ENCODE measurements at regions not wholly inside any gene's neighbourhood (a gene's known extent, or its start where the extent isn't known, plus 50 kb on each side); places are given as distances from the start of the nearest gene placed in this dataset.

- no peak for DNase-seq (ENCODE audit: low read depth, low spot score)
- in situ Hi-C loops (cut with HindIII; ENCODE audit: low pct_unique_long_range_greater_than_20kb, low sequenced_read_pairs), result no loop called here
Measured at GRCh38 chr14:42004321-42004720, 397.6 kb downstream of the LRFN5 start.

DNA sequence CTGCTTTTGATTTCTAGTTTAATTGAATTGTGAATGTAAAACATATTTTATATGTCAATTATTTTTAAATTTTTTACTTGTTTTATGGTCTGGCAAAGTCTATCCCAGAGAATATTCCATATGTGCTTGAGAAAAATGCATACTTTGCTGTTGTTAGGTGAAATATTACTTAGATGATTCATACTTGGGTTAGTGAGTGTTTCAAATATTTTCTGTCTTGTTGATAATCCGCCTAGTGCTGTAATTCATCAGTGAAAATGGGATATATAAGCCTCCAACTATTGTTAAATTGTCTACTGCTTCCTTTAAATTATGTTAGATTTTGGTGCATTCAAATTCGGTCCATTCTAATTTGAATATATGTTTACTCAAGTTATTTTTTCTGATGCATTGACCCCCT lies 395.5 kb downstream of the LRFN5 start:
- in situ Hi-C loops (cut with HindIII; ENCODE audit: low pct_unique_long_range_greater_than_20kb, low sequenced_read_pairs), result no loop called here
- no peak for DNase-seq (ENCODE audit: low read depth, low spot score)

GRCh38 chr14:42001431-42001830 lies 394.8 kb downstream of the LRFN5 start:
- in situ Hi-C loops (cut with HindIII; ENCODE audit: low pct_unique_long_range_greater_than_20kb, low sequenced_read_pairs), result no loop called here
- no peak for DNase-seq (ENCODE audit: low read depth, low spot score)

- no peak for DNase-seq (ENCODE audit: low read depth, low spot score)
- in situ Hi-C loops (cut with HindIII; ENCODE audit: low pct_unique_long_range_greater_than_20kb, low sequenced_read_pairs), result no loop called here
Measured at GRCh38 chr14:42000450-42000849, 393.8 kb downstream of the LRFN5 start.

DNA sequence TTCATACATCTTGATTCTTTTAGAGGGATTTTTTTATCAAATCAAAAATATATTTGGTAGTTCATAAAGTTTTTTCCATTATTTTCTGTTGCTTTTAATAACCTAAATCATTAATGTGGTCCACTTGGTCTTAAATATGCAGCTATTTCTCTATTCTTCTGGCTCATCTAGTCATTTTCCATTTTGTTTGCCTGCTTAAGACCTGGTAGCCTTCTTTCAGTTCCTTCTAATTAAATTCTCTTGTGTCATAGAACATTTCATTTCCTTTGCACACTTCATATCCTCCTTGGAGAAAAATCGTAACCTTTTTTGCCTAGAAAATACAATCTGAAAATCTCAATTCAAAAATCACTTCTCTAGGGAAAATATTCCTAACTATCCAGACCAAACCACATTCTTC lies 387.0 kb downstream of the LRFN5 start:
- in situ Hi-C loops (cut with HindIII; ENCODE audit: low pct_unique_long_range_greater_than_20kb, low sequenced_read_pairs), result no loop called here
- DNase-seq (ENCODE audit: low read depth, low spot score), result no peak

- no peak for DNase-seq (ENCODE audit: low read depth, low spot score)
- in situ Hi-C loops (cut with HindIII; ENCODE audit: low pct_unique_long_range_greater_than_20kb, low sequenced_read_pairs), result no loop called here
Measured at GRCh38 chr14:41986700-41987099, 380.0 kb downstream of the LRFN5 start.

DNA sequence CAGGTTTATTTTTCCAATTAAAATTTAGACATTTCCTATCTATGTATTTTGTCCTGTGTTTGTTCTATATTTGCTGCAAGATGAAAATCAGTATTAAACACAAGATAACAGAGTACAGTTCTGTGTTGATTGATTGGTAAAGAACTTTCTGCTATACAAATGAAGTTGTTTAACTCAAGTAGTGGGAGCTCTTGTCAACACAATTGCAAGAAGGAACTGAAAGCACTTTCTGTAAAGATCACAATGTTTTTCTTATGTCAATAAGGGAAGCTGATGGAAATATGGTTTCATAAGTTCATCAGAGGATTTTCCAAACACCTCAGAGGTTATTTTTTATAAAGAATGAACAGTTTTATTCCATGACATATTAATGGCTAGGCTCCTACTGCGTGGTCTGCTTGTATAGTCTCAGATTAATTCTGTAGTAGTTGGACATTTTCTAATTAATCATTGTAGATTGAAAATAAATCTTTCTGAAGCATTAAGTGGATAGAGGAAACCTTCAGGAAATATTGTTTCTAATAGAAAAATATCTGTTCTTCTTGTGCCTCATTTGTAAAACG lies 379.5 kb downstream of the LRFN5 start:
- in situ Hi-C loops (cut with HindIII; ENCODE audit: low pct_unique_long_range_greater_than_20kb, low sequenced_read_pairs), result no loop called here
- DNase-seq (ENCODE audit: low read depth, low spot score), result no peak

- no peak for DNase-seq (ENCODE audit: low read depth, low spot score)
- in situ Hi-C loops (cut with HindIII; ENCODE audit: low pct_unique_long_range_greater_than_20kb, low sequenced_read_pairs), result no loop called here
Measured at GRCh38 chr14:41973178-41973577, 366.5 kb downstream of the LRFN5 start.

GRCh38 chr14:41972531-41972930 lies 365.9 kb downstream of the LRFN5 start:
- no peak for DNase-seq (ENCODE audit: low read depth, low spot score)
- in situ Hi-C loops (cut with HindIII; ENCODE audit: low pct_unique_long_range_greater_than_20kb, low sequenced_read_pairs), result no loop called here

DNA sequence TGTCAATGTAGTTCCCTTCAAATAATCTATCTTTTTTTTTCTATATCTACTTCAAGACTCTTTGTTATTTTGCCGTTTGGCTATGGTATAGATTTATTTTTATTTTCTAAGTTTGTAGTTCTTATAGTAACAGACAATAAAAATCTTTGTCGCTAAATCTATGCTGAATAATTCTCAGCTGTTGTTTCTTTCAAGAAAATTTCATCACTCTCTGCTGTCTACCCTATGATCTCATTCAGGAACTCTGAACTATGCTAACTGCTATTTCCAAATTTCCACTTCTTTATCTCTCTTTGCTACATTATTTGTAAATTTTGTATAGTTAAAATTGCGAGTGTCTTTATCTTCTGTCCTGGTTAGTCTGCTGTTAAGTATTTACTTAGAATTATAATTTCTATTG lies 353.6 kb downstream of the LRFN5 start:
- DNase-seq (ENCODE audit: low read depth, low spot score), result no peak
- in situ Hi-C loops (cut with HindIII; ENCODE audit: low pct_unique_long_range_greater_than_20kb, low sequenced_read_pairs), result no loop called here

DNA sequence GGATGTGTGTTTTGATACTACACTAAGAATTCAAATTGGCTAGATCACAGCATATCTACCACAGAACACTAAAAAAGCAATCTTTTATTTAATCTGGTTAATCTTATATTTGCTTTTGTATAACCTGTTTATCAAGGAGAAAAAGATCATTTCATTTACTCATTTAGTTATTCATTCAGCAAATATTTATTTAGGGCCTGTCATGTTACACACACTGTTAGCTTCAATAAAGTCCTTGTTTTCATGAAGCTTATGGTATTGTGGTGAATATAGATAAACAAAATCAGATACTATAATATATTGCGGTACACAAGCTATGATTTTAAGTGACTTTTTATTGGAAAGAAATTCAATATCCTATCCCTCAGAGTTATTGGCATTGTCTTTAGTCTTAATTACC lies 350.8 kb downstream of the LRFN5 start:
- DNase-seq (ENCODE audit: low read depth, low spot score), result no peak
- in situ Hi-C loops (cut with HindIII; ENCODE audit: low pct_unique_long_range_greater_than_20kb, low sequenced_read_pairs), result no loop called here

Small RNA genes lying in the stretch of these regions (small RNA-seq; reads per million reads assigned to genes)
- gene AL163153.1, result 0 reads per million in 2 experiments
- gene AL358913.1, result 0 reads per million in 2 experiments
- 0 reads per million in 2 experiments for gene AL442163.3

Data from SK-MEL-5 (cell line).